Activated CD8-positive, alpha-beta memory T cell treated with anti-CD3 and anti-CD28 coated beads for 48 hours (primary cell): ENCODE measurements at regions not wholly inside any gene's neighbourhood (a gene's known extent, or its start where the extent isn't known, plus 50 kb on each side); places are given as distances from the start of the nearest gene placed in this dataset.

Experiments
- DNase-seq, 3 experiments: peaks; one replicate each; pipeline ENCODE4 v3.0.0-alpha.2; 2020; ENCODE audit warnings: low read depth in 2 of 3, low spot score in 2 of 3

DNA sequence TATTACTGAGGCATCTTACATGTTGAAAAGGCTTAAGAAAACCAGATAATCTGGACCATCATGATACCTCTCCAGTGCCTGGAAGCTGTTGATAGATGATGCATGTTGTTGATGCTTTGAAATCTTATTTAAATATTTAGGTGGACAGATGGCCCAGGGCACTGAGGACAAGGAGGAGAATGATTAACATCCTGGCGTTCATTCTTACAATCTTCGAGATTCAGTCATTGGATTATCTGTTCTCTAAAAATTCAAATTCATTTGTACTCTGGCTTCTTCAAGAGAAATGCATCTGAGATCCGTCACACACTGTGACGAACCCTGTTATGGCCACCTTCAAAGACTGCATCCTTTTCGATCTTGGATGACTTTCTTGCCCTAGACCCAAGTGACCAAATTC is 121.3 kb upstream of the IGF1 start:
- DNase-seq: no peak

DNA sequence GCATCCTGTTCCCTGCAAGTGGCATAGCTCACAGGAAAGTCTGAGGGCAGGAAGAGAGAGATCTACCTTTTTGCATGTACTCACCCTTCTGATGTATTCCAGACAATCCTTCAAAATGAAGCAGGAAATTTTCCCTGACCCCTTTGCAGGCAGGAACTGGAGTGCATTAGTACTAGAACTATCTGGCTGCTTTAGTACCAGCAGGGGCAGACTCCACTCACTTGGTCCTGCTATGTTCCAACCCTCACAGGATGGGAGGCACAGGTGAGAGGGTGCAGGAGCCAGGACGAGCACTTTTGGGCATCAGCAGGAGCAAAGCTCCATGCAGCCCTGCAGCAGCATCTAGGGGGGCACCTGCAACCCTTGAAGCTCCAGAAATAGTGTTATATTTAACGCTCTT is 116.3 kb upstream of the IGF1 start:
- no peak for DNase-seq

DNA sequence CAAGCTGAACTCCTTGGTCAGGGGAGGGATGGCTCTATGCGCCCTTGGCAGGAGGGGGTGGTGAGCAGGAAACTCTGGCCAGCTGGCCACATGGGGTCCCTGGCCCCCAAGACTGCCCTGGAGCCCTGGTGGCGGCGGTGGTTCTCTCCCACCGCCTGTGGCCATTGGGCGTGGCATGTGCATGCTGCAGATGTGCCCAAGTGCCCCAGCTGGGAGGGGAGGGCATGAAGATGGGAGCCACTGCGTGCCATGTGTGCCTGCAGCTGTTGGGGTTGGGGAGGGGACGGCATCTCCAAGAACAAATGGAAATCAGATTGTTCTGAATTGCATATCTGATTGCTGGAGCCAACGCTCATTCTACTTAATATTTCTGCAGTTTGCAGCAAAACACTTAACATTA is 115.7 kb upstream of the IGF1 start:
- no peak for DNase-seq

DNA sequence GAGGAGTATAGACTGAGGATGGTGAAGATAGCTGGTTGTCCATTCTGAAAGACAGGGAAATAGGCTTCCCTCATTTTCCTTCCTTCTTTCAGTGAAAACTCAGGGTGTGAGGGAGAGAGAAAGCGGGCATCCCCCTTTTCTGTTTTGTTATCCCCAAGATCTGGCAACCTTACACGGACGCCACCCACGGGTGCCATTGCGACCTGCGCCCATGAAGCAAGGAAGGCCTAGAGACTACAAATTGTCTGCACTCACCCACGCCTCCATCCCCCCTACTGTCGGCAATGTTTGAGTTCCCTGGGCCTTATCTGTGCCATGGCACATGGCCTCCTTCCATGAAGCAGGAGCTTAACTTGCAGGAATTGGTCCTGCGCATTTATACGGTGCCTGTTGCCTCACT is 115.0 kb upstream of the IGF1 start:
- no peak for DNase-seq

DNA sequence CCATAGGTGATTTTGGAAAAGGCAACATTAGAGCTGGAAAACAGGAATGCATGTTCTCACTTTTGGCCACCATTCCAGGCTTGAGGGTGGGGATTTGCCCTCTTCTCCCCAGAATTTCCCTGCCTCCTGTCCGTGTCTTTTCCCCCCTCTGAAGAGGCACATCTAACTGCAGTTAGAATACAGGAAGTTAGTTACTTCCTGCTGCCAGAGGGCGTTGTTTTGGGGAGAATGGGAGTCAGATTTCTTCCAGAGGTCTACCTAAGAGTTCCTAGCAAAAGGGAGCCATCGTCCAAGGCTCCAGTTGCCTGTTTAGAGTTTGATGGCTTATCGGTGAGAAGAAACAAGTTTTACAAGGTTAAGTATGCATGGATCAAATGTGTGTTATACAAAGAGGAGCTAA is 112.8 kb upstream of the IGF1 start:
- no peak for DNase-seq

DNA sequence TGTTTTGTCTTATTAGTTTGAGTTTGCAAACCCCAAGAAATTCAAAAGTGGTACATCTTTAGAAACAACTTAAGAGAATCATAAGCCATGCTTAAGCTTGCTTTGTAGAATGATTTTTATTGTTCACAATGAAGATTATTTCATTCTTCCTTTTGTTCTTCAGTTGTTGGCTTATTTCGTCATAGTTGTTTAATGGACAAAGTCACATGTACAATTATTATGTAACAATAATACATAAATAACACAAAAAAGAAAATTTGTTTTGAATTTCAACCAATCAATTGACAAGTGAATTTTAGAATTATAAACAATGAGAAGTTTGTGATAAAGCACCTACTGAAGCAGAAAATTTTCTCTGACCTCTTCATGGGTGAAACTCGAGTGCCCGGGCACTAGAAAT is 111.8 kb upstream of the IGF1 start:
- DNase-seq: no peak

DNA sequence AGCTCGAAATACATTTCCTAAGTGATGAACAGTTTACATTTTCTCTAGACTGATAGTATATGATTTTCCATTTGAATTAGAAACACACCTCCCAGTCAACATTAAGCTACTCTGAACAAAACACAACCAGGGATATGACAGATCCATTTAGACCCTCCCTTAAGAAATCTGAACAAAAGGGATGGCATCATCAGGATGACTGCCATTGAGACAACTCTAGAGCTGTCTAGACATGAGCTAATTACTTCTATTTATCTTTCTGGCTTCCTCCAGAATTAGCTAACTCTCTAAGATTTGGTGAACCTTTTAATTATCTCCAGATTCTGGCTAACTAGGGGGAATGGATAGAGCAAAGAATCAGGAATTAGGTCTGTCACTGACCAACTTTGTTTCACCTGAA is 92.9 kb upstream of the IGF1 start:
- no peak for DNase-seq

DNA sequence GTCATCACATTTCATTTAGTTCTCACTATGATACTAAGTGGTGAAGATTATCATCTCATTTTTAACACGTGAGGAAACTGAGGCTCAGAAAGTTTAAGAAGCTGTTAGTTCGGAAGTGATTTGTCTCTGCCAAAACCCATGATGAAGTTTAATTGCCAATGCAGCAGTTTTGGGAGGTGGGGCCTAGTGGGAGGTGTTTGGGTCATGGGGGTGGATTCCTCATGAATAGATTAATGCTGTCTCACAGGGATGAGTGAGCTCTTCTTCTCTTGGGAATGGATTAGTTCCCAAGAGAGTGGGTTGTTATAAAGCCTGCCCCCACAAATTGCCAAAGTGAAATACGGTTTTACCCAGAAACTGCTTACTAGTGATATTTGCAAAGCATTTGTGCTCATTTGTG is 91.5 kb upstream of the IGF1 start:
- DNase-seq: no peak

DNA sequence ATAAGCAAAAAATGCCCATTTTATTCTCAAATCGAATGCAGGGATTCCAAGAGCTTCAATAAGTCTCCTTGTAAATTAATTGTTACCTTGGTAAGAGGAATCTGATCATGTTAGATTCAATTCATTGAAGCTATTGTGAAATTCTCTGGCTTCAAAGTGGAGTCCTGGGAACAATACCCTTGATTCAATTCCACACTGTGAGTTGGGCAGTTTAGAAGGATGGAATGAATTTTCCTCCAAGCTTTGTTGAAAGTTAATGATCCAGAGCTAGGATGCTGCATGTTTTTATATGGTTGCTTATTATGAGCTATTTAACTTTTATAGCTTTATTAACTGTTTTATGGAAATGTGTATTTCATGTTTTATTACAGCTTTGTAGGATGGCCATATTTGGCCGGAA is 89.9 kb upstream of the IGF1 start:
- DNase-seq: no peak

DNA sequence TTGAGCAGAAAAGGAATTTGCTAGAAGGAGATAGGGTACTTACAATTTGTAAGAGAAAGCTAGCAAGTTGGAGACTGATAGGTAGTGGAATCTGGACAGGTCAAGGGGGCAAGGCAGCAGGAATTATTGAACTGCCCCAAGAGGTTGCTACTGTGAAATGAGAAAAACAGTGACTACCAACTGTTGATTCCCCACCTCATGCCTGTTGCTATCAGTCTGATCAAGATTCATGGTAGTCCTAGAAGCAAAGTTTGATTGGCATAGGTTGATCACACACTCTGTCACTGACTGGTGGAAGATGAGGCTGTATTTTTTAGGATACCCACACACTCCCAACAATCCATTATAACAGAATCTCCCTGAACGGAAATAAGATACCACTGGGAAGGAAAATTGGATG is 89.4 kb upstream of the IGF1 start:
- no peak for DNase-seq

DNA sequence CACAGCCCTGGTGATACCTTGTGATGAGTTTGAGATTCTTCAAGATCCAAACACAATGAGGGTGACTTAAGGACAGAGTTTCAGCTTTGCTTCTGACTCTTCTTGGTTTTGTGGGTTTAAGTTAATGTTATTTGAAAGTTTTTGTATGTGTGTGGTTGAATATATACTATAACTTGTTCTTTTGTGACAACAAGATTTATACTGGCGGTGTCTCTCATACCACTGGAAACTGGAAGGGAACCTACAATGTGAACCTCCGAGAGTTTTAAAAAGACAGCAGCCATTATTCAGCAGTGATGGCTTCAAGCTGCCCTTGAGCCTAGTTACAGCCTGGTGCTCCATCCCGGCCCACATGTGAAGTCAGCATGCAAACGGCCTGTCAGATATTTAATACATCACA is 87.9 kb upstream of the IGF1 start:
- no peak for DNase-seq

DNA sequence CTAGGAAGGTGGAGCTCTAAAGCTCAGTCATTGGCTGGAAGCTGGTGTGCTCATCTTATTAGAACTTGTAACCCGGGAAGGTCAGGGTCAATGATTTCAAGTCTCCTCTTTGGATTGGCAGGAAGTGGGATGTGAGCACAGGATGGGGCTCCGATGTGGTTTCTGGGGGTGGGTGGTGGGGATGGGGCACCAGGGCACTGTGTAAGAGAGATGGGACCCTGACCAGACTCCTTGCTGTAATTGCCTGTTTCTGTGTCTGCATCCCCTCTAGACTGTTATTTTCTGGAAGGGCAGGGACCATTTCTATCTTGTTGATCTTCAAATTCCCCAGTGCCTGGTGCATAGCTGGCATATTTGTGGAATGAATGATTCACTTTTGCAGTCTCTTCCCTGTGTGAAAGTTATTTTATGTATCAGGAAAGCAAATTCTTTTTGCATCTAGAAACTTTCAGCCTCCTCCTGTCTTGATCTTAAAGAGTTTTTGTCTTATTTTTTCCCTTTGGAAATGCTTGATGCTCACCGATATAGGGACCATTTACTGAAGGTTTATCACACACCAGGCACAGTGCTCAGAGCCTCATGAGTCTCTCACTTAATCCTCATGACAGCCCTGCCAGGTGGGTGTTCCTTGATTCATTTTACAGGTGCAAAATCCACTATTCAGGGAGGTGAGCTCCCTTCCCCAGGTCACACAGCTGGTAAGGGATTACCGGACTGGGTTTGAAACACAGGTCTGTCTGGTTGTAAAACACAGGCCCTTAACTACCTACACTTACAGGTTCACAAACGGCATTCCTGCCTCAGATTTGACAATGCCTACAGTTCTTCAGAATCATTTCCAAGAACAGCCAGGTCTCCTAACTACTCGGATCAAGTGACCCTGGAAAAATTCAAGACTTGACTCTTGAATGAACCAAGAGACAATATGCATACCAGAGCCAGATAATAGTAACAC is 86.9 kb upstream of the IGF1 start:
- no peak for DNase-seq

DNA sequence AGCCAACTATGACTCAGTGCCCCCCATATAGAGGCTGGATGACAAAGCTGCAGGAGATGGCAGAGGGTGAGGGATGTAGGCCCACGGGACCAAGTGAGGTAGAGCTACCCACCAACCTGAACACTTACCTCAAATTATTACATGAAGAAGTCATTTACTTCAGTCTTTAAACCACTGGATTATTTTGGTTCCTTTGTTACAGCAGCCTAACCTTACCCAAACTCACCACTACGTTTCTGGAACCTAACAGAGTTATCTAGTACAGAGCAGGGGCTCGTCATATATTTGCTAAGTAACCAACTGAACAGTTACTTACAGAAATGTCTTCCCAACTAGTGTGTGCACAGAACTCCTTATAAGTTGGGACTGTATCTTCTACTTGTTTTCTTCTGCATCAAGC is 85.2 kb upstream of the IGF1 start:
- DNase-seq: no peak

DNA sequence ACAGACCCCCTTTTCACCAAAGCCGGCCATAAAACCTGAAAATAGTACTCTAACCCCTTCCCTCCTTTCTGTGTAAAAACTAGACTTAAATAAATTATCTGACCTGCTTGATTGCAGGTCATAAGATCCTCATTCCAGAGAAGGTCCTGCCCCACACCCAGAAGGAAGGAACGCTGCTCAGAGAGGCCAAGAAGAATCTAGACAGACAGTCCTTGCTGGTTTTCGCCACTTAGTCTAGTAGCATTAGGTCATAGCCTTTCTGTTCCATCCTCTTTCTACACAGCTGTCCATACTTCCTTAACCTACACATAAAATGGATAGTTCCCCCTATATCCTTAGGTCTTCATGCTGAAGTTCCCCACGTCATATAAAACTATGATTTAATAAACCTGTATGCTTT is 83.7 kb upstream of the IGF1 start:
- DNase-seq: no peak

DNA sequence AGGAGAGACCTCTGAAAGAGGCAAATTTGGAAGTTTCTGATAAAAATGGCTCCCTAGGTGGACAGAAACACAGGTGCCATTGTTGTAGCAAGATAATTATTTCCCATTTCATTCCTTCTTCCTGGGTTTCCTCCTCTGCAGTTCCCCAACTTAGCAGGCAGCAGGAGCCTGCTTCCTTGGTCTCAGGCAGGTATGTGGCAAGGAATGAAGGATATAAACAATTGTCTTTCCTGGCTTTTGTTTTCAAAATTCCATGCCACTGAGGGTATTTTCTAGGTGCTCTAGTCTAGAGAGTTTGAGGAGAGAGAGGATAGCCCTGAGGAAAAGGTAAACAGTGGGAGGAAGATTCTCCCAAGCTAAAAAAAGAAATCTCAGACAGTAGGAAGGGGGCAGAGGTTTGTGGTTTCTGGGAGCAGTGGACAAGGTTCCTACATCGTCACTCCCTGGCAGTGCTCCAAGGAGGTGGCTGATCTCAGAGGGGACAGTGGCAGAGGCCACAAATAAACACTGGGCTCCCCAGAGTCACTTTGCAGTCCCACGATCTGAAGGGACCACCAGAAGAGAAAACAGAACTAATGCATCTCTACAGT is 82.6 kb upstream of the IGF1 start:
- DNase-seq: no peak

DNA sequence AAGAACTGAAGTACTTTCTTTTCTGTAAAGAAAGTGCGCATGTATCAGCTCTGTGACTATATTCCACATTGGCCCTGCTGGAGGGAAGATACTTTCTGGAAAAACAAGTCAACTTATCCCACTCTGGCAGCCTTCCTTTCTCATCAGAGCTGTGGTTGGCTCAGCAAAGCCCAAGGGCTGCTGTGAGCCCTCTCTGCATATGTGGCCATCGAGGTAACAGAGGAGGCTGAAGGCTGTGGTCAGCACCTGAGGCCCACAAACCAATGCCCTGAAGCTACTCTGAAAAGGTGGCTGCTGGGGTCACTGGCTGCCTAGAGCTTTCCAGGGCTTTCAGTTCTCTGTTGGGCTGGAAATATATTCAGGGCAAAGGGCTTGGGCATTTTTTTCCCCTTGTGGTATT is 70.8 kb upstream of the IGF1 start:
- DNase-seq: no peak

DNA sequence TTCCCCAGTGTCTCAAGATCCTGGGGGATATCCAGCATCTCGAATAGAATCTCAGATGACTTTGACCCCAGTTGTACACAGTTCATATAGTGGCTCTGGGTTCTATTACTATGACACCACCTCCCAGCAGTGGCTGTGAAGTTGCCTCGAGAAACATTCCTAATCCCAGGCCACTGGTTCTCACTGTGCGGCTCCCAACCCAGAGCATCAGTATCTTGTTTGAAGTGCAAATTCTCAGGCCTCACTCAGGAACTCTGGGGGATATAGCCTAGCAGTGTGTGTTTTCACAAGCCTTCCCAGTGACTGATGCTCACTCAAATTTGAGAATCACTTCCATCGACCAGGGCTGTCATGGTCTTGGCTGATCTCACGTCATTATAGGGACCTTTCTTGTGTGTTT is 69.3 kb upstream of the IGF1 start:
- no peak for DNase-seq

DNA sequence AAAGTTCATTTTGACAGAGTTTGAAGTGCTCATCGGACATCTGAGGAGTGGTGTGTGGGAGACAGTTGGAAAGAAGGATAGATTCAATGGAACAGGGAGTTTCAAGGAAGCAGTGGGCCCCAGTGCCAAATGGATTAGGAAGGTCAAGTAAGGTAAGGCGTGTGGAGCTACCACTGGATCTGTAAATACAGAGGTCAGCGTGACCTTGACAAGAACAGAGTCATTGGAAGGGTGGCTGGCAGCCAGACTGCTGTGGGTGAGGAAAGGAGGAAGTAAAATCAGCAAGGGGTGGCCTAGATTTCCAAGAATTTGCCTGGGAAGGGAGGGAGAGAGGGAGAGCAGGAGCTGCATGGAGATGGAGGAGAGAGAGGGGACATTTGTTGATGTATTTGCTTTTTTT is 68.2 kb upstream of the IGF1 start:
- no peak for DNase-seq

DNA sequence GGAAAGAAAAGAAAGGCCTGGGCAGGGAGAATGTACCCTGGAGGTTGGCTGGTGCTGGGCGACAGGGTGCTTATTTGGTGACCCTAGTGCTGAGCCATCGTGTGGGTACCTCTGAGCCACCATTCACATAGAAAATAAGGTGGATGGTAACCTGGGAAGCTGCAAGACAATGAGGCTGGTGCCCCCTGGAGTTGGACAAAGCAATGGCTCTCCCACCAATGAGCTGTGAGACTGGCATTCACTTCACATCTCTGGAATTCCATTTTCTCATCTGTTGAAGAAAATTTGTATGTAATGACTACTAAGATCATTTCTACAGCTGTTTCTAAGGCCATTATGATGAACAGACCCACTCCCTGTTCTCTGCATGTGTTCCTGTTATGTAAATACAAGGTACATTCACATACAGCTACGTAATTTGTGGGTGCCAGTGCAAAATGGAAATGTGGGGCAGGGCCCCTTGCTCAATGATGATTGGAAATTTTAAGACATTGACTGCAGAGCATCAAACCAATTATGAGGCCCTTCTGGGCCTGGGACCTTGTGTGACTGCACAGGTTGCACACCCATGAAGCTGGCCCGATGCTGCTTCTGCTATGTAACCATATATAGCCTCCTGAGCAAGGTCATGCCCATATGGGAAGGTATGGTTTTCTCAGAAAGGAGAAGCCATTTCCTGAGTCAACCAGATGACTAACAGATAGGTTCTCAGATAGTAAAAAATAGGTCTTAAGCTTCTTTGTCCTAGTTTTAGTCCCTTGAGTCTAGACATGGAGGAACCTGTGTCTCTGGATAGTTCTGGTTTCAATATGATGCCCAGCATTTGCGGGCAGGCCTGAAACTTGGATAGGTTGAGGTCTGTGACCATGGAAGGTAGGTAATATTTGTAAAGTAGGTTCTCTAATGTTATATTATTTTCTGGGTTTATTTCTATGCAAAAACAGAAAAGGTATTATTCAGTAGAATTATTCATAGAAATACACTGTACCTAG is 63.4 kb upstream of the IGF1 start:
- no peak for DNase-seq

DNA sequence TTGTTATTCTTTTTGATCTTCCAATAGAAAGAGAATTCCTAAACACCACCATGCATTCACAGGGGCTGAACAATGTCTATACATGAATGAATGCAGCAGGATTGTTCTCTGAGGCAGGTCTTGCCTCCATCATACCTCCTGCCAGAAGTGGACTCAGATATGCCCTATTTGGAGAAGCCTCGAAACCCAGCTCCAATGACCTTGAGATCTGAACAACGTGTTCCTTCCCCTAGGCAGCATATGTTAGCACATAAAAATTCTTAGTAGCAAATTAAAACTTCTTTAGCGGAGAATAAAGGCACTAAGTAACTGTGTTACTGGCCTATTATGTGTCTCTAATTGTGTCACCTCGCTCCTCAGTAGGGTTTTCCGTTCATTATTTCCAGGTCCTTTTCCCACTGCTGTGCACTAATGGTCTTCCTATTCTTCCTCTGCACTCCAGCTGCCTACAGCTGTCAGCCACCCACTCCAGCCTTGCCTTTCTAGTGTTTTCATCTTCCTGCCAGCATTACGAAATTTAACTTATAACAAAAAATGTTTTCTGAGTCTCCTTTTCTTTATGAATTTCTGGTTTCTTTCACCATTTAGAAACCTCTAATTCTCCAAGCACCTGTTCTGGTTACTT is 62.6 kb upstream of the IGF1 start:
- DNase-seq: no peak

DNA sequence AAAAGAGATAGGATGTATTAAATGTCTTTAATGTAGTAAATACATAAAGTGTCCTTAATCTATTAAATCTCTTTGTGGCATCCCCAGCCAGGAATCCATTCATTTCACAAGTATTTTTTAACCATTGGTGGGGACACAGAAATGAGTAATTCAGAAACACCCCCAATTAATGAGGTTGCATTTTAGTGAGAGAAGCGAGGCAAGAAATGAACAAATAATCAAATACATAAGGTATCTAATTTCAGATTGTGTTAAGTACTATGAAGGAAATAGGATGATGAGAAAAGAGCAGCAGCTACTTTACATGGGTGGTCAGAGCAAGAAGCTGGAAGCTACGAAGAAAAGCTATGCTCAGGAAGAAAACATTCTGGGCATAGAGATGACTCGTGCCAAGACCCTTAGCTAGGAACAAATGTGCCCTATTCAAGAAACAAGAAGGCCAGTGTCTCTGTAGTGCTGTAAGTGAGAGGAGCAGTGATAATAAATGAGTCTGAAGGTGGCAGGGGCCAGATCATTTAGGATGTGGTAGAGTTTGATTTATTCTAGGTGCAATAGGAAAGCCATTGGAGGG is 60.5 kb upstream of the IGF1 start:
- no peak for DNase-seq
